GM13977 (cell line): ENCODE measurements at regions not wholly inside any gene's neighbourhood (a gene's known extent, or its start where the extent isn't known, plus 50 kb on each side); places are given as distances from the start of the nearest gene placed in this dataset.

Experiments used
- DNase-seq: peaks from one replicate; pipeline ENCODE4 v3.0.0; 2012; ENCODE audit warnings: low spot score
- CTCF ChIP-seq: IDR thresholded peaks from 2 replicates; pipeline ENCODE4 v1.5.1; 2012; ENCODE audit warnings: mild to moderate bottlenecking, control low read depth; ENCODE audit not compliant: insufficient read depth; ENCODE audit errors: extremely low read depth, missing control alignments
- in situ Hi-C: fragments of 300-500 bp; cut with MboI; formaldehyde crosslinking; loops from one replicate; pipeline ENCODE4 v1.12.0; 2022; ENCODE audit warnings: low sequenced_read_pairs, low pct_unique_long_range_greater_than_20kb, mixed read lengths, inconsistent platforms; ENCODE audit not compliant: unreplicated experiment

DNA sequence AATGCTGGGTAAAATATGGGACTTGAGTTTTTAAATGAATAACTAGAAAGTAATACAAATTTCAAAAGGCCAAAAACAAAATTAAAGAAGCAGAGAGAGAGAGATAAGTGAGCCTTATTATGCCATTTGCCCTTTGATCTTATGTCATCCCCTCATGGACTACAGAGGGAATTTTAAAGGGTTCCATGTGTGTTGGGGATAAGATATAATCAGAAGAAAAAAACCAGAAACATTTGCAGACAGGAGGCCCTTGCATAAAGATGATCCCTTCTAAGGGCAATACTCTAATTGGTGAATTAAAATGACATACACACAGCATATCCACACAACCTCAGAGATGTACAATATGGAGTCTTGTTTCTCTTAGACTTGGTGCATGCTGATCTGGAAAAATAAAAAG, 406.6 kb upstream of the LARGE1 start:
- no peak for TF ChIP-seq CTCF
- DNase-seq, result no peak
- in situ Hi-C loops, result no loop called here

DNA sequence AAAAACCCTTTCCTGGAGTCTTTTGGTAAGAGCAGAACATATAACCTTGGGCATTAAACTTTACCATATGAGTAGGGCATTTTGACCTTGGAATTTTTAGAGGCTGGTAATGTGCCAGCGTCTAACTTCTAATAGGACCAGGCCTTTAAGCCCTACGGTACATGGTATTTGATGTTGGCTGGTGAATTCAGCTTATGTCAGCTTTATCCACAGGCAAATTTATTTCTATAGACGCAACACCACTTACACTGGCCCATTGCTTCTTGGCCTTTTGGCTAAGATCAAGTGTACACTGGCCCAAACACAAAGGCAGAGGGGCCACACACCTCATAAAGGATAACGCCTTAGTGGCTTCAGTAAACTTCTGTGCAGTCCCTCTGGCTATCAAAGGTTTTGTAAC, 410.2 kb upstream of the LARGE1 start:
- in situ Hi-C loops, result no loop called here
- TF ChIP-seq CTCF, result no peak
- no peak for DNase-seq

DNA sequence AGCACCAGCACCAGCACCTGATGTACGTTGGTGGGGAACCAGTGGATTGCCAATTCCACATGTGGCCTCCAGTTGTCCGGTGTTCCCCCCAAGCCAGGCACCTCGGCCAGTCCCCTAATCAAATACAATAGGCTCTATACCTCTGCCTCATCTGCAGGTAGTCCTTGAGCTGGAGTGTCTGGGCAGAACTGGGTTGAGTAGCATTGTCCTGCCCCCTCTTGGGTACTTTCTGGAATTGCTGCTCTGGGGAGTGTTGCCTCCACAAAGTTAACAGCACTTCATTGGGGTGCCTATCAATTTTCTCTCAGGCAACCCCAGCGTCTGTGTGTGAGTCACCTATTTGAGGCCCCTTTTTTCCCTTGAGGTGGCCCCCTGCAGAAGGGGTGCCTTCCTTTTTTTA, 413.0 kb upstream of the LARGE1 start:
- no peak for TF ChIP-seq CTCF
- in situ Hi-C loops, result no loop called here
- no peak for DNase-seq

DNA sequence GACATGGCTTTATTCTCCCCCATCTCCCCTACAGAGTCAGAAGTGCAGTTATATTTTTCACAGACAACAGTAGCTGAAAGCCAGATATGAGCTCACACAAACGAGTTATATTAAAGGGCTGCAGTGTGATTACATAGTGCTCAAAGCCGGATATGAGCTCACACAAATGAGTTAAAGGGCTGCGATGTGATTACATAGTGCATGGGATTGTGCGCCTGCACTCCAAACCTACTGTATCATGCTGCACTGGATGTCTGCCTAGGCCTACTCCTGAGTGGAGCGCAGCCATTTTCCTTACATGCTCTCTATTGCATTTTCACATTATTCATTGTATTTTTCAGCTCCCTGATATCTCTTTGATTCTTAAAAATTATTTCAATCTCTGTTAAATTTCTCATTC, 414.6 kb upstream of the LARGE1 start:
- in situ Hi-C loops, result no loop called here
- no peak for TF ChIP-seq CTCF

GRCh38 chr22:34344702-34345101, 424.4 kb upstream of the LARGE1 start:
- TF ChIP-seq CTCF, result no peak
- in situ Hi-C loops, result no loop called here
- DNase-seq, result no peak

More for the DNA sequence above, 414.6 kb upstream of the LARGE1 start:
- no peak for DNase-seq

GRCh38 chr22:34354071-34354817, 434.0 kb upstream of the LARGE1 start:
- DNase-seq, result no peak
- in situ Hi-C loops, result no loop called here
- no peak for TF ChIP-seq CTCF
